LNCaP clone FGC (cell line): ENCODE measurements at regions not wholly inside any gene's neighbourhood (a gene's known extent, or its start where the extent isn't known, plus 50 kb on each side); places are given as distances from the start of the nearest gene placed in this dataset.
"Not testable (repeated sequence)": the region's sequence is repeated elsewhere in the genome, so short reads cannot be mapped to it uniquely, and the experiment has no call there.

Experiments used
- DNase-seq: peaks from one replicate; pipeline ENCODE4 v3.0.0-alpha.2; 2011; ENCODE audit warnings: low read depth
- H3K4me3 ChIP-seq: 2 replicates; pipeline ENCODE4 v1.5.1; 2011; ENCODE audit warnings: mild to moderate bottlenecking, low read depth, low read length, control low read depth
- TF ChIP-seq, protein P1 (sequence below): IDR thresholded peaks from 2 replicates; pipeline ENCODE4 v1.5.1; 2012; ENCODE audit warnings: mild to moderate bottlenecking; ENCODE audit not compliant: control insufficient read depth, insufficient read depth; ENCODE audit errors: extremely low read depth

DNA sequence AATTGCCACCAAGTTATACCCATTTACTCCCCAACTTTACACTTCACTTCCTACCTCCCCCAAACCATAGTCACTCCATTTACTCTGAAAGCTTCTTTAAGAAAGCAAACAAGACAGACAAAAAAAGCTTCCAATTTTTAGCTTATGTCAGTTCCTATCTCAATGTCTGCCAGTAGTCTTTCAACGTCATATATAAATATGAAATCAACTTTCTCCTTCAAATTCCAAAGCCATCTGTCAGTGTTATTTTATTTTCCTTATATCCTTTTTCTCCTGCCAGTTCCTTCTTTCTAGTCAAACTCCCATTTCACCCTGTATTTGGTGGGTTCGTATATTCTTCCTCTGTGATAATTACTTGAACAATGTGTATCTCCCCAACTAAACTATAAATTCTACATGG is 85.8 kb upstream of the CMC1 start:
- DNase-seq: no peak
- TF ChIP-seq, protein P1, sequence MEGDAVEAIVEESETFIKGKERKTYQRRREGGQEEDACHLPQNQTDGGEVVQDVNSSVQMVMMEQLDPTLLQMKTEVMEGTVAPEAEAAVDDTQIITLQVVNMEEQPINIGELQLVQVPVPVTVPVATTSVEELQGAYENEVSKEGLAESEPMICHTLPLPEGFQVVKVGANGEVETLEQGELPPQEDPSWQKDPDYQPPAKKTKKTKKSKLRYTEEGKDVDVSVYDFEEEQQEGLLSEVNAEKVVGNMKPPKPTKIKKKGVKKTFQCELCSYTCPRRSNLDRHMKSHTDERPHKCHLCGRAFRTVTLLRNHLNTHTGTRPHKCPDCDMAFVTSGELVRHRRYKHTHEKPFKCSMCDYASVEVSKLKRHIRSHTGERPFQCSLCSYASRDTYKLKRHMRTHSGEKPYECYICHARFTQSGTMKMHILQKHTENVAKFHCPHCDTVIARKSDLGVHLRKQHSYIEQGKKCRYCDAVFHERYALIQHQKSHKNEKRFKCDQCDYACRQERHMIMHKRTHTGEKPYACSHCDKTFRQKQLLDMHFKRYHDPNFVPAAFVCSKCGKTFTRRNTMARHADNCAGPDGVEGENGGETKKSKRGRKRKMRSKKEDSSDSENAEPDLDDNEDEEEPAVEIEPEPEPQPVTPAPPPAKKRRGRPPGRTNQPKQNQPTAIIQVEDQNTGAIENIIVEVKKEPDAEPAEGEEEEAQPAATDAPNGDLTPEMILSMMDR: no peak
- no peak overlapping the region for H3K4me3 ChIP-seq

DNA sequence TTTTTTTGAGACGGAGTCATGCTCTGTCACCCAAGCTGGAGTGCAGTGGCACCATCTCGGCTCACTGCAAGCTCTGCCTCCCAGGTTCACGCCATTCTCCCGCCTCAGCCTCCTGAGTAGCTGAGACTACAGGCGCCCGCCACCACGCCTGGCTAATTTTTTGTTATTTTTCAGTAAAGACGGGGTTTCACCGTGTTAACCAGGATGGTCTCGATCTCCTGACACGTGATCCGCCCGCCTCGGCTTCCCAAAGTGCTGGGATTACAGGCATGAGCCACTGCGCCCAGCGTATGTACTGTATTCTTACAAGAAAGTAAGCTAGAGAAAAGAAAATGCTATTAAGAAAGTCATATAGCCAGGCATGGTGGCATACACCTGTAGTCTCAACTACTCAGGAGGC is 84.8 kb upstream of the CMC1 start:
- not testable (repeated sequence) for H3K4me3 ChIP-seq, DNase-seq

DNA sequence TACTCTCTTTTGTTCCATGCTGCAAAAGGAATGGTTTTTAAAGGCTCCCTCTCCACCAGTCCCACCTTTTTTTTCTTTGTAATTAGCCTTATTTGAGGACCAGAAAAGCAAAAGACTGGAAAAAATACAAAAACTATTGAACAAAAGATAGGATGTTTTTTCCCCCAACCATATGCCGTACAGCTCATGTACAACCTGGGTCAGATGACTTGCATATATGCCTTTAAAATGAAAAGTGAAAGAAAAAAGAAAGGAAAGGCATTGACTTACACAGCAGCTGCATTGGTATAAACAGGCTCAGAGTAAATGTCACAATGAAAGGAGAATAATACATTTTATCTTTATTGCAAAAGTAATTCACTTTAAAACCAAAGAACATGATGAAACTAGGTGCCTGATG is 69.5 kb upstream of the CMC1 start:
- H3K4me3 ChIP-seq: no peak overlapping the region
- no peak for DNase-seq
- TF ChIP-seq, protein P1: no peak

DNA sequence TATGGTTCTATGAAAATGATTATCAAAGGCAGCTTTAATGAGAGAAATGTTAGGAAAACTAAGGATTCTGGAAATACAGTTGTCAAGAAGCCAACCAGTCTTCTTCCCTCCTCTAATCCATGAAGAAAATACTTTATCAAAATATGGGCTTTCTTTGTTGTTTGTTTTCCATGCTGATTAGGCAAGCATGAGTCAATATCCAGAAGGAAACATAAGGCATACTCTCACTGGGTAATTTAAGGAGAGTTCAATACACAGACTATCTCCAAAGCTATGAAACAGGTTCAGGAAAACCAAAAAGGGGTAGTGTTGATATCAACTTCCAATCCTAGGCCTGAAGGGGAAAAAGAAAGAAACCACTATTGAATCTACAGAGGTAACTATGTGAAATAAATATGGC is 68.7 kb upstream of the CMC1 start:
- TF ChIP-seq, protein P1: no peak
- DNase-seq: no peak
- no peak overlapping the region for H3K4me3 ChIP-seq

DNA sequence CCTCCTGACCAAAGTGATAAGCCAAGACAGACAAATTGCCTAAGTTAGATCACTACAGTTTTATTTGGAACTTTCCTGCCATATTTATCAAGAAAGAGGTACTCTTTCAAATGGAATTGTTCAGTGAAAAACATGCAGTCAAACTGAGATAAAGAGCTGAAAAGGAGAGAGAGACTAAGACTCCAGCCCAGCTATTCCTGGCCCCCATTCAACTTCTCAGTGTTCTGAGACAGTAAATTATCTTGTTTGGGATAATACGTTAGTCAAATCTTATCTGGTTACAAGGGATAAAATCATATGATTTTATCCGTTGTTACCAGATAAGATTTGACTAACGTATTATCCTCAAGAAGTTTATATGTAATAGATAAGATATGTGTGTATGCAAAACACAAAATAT is 67.6 kb upstream of the CMC1 start:
- TF ChIP-seq, protein P1: no peak
- H3K4me3 ChIP-seq: no peak overlapping the region
- no peak for DNase-seq

DNA sequence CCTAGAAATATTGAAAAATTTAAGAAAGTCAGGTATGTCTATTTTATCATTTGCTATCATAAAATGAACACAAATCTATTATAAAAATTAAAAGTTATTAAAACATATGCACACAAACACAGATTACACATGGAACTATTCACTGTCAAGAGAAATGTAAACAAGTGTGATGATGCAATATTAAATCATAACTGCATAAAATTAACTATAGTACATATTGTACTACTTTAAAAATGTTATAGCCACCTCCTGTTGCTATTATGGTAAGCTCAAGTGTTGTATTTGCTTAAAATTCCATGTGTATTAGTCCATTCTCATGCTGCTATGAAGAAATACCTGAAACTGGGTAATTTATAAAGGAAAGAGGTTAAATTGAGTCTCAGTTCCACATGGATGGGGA is 54.7 kb upstream of the CMC1 start:
- DNase-seq: no peak
- TF ChIP-seq, protein P1: no peak

DNA sequence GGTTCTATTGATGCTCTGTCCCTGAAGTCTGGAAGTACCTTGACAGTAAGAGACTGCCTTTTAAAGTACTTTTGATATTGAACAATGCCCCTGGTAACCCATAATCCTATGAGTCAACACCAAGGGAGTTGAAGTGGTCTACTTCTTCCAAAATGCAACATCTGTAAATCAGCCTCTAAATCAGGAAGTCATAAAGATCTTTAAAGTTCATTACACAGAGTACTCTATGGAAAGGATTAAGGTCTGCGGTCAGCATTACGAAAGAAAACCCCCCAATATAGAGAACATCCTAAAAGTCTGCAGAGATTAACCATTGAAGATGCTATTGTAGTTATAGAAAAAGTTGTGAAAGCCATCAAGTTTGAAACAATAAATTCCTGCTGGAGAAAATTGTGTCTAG is 52.7 kb upstream of the CMC1 start:
- no peak for DNase-seq
- no peak overlapping the region for H3K4me3 ChIP-seq
- TF ChIP-seq, protein P1: no peak

More for the DNA sequence above, 54.7 kb upstream of the CMC1 start:
- no peak overlapping the region for H3K4me3 ChIP-seq

DNA sequence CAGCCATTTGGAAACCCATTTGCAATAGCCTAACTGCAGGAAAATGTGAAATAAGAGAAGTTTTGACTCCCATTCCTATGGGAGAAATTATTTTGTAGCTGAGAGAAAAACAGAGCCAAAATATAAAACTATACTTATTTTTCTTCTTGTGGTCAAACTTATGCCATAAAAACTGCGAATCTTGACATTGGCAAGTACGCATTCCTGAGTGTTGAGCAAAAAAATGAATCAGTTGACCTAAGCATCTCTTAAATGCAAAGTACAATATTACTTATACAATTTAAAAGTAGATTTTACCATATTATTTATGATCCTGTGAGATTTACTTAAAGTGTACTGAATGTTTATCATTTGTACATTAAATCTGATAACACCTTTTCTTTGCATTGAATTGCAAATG is 50.1 kb upstream of the CMC1 start:
- TF ChIP-seq, protein P1: no peak
- H3K4me3 ChIP-seq: no peak overlapping the region
- no peak for DNase-seq
